ENCODE measurements at regions not wholly inside any gene's neighbourhood (a gene's known extent, or its start where the extent isn't known, plus 50 kb on each side); places are given as distances from the start of the nearest gene placed in this dataset.

GRCh38 chr2:222993920-222994650, 57.9 kb upstream of the KCNE4 start:
- no peak for TF ChIP-seq CTCF (IDR thresholded peaks at IDR 0.05)
- no peak for TF ChIP-seq POLR2A (IDR thresholded peaks at IDR 0.05)

Data from uterus (tissue), 2 donors.